BJ (cell line): ENCODE measurements at regions not wholly inside any gene's neighbourhood (a gene's known extent, or its start where the extent isn't known, plus 50 kb on each side); places are given as distances from the start of the nearest gene placed in this dataset.
"Not testable (repeated sequence)": the region's sequence is repeated elsewhere in the genome, so short reads cannot be mapped to it uniquely, and the experiment has no call there.

Source experiments
- CTCF ChIA-PET: fragments of 350-600 bp; formaldehyde crosslinking; extraction: SDS; loops from one replicate; lab custom pipeline; 2021; ENCODE audit warnings: antibody characterized with exemption, inconsistent platforms; lab: Yijun Ruan, JAX
- POLR2A ChIA-PET: fragments of 300-600 bp; sonication (Branson Sonifier 250); formaldehyde crosslinking; extraction: SDS; loops from one replicate; lab custom pipeline; 2021; ENCODE audit warnings: antibody characterized with exemption; lab: Charles Lee
- DNase-seq: peaks from one replicate; pipeline ENCODE4 v3.0.0-alpha.2; 2011; ENCODE audit warnings: low read depth
- H3K27me3 ChIP-seq: 2 replicates; pipeline ENCODE4 v1.6.0; 2011; ENCODE audit warnings: low read length; ENCODE audit not compliant: control insufficient read depth, insufficient read depth
- H3K36me3 ChIP-seq: 2 replicates; pipeline ENCODE4 v1.5.1; 2011; ENCODE audit warnings: low read length; ENCODE audit not compliant: control insufficient read depth, insufficient read depth
- H3K4me3 ChIP-seq: 2 replicates; pipeline ENCODE4 v1.5.1; 2011; ENCODE audit warnings: low read depth, mild to moderate bottlenecking, control low read depth, low read length
- TF ChIP-seq, protein P1 (sequence below): IDR thresholded peaks from 2 replicates; pipeline ENCODE4 v1.5.1; 2011; ENCODE audit warnings: low read depth, mild to moderate bottlenecking, control low read depth, inconsistent platforms, low read length, moderate library complexity; ENCODE audit not compliant: insufficient read depth

DNA sequence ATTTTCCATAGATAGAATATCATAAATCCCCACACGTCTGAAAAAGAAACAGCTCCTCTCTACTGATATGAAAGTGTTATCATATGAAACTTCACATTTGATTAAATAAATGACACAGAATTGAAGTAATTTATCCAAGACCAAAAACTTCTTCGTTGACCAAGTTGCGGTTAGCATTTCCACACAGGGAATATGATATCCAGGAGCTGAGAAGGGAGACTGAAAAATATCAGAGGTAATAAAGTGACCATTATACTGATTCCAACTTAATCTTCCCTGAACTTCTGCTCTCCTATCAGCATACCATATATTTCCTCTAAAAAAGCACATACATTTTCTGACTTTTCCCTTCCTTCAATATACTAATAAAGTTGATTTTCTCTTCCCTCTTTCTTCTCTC, 356.2 kb upstream of the CHST9 start:
- Histone ChIP-seq H3K27me3 (no peaks in the 10 kb centered on the region), H3K4me3 (no peak overlapping the region), H3K36me3 (no peaks in the 10 kb centered on the region)
- no peak for DNase-seq
- CTCF ChIA-PET: no interaction called here
- POLR2A ChIA-PET: no interaction called here
- TF ChIP-seq, protein P1, sequence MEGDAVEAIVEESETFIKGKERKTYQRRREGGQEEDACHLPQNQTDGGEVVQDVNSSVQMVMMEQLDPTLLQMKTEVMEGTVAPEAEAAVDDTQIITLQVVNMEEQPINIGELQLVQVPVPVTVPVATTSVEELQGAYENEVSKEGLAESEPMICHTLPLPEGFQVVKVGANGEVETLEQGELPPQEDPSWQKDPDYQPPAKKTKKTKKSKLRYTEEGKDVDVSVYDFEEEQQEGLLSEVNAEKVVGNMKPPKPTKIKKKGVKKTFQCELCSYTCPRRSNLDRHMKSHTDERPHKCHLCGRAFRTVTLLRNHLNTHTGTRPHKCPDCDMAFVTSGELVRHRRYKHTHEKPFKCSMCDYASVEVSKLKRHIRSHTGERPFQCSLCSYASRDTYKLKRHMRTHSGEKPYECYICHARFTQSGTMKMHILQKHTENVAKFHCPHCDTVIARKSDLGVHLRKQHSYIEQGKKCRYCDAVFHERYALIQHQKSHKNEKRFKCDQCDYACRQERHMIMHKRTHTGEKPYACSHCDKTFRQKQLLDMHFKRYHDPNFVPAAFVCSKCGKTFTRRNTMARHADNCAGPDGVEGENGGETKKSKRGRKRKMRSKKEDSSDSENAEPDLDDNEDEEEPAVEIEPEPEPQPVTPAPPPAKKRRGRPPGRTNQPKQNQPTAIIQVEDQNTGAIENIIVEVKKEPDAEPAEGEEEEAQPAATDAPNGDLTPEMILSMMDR: no peak

DNA sequence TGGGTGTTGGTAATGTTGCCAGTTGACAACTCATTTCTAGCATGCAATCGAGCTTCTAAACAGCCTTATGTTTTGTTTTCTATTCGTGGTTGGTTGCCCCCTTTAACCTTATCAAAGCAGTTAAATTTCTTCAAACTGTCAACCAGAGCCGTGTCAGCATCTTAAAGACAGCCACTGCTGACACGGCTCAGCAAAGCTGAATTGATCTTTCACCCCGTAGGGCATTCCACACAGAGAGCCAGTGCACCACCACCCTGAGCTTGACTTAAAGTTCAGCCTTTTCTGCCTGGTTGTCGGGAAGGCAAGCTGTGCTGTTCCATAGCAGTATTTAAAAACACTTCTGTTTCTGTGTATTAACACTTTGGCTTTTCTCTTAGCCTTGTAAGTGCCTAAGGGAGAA, 355.0 kb upstream of the CHST9 start:
- DNase-seq: no peak
- Histone ChIP-seq H3K36me3 (no peaks in the 10 kb centered on the region), H3K4me3 (no peak overlapping the region), H3K27me3 (no peaks in the 10 kb centered on the region)
- ChIA-PET CTCF (no interaction called here), POLR2A (no interaction called here)
- TF ChIP-seq, protein P1: no peak

DNA sequence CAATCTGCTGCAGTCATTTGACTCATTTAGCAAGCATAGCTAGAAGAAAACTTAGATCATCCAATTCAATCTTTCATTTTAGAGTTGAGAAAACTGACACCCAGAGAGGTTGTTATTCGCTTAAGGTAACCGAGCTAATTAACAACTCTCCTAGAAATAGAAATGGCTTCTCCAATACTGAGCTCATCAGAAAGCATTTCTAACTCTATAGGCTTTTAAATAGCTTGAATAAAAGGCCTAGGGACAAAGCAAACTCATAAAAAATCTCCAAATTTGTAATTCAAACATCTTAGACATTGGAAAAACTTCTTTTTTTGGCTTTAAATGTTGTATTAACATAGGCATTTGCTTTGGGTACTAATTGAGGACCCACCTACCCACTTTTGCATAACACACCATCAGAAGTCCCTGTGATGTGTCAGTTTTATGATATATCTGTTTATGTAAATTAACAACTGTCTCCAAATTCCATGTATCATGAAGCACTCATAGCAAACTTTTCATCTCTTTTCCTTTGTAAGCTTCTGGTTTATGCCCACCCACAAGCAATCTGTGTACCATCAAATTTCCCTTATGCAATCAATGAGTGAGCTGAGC, 343.9 kb upstream of the CHST9 start:
- TF ChIP-seq, protein P1: no peak
- Histone ChIP-seq H3K27me3 (no peaks in the 10 kb centered on the region), H3K4me3 (no peak overlapping the region), H3K36me3 (no peaks in the 10 kb centered on the region)
- ChIA-PET POLR2A (no interaction called here), CTCF (no interaction called here)
- no peak for DNase-seq

DNA sequence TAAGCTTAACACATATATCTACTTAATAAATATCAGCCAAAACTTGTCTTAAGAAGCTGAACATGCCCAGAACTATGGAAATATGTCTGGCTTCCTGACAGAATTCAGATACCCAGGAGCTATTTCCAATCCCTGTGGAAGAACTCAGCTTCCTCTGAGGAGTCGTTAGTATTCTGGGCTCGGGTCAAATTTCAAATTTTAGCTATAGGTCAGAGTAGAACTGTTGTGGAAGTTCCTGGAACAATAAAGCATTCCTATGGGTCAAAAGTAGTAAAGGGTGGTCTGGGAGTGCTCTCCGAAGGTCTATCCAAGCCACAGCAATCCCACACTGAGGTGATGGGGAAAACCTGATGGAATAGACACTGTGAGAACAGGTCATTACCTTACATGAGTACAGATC, 342.7 kb upstream of the CHST9 start:
- H3K27me3 ChIP-seq: no peaks in the 10 kb centered on the region
- CTCF ChIA-PET: no interaction called here
- DNase-seq: no peak
- no peaks in the 10 kb centered on the region for H3K36me3 ChIP-seq
- H3K4me3 ChIP-seq: no peak overlapping the region
- TF ChIP-seq, protein P1: no peak
- POLR2A ChIA-PET: no interaction called here

DNA sequence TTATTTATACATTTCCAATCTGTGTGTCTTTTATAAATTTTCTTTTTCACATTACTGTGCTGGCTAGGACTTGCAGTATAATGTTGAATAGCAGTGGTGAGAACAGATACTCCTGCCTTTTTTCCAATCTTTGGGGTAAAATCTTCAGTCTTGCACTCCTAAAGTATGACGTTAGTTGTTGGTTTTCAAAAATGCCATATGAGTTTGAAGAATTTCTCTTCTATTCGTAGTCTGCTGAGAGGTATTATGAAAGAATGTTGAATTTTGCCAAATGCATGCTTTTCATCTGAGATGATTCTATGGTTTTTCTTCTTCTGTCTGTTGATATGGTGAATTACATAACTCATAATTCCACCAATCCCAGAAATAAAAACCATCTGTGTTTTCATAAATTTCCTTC, 335.3 kb upstream of the CHST9 start:
- Histone ChIP-seq H3K27me3 (no peaks in the 10 kb centered on the region), H3K36me3 (no peaks in the 10 kb centered on the region), H3K4me3 (no peak overlapping the region)
- CTCF ChIA-PET: no interaction called here
- TF ChIP-seq, protein P1: no peak
- DNase-seq: no peak
- POLR2A ChIA-PET: no interaction called here

DNA sequence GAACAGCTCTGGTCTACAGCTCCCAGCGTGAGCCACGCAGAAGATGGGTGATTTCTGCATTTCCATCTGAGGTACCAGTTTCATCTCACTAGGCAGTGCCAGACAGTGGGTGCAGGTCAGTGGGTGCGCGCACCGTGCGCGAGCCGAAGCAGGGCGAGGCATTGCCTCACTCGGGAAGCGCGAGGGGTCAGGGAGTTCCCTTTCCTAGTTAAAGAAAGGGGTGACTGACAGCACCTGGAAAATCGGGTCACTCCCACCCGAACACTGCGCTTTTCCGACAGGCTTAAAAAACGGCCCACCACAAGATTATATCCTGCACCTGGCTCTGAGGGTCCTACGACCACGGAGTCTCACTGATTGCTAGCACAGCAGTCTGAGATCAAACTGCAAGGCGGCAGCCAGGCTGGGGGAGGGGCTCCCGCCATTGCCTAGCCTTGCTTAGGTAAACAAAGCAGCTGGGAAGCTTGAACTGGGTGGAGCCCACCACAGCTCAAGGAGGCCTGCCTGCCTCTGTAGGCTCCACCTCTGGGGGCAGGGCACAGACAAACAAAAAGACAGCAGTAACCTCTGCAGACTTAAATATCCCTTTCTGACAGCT, 325.0 kb upstream of the CHST9 start:
- DNase-seq, POLR2A ChIA-PET, H3K36me3 ChIP-seq, H3K4me3 ChIP-seq, CTCF ChIA-PET, H3K27me3 ChIP-seq: not testable (repeated sequence)
